Mucosa of gallbladder (tissue), 1 donor: ENCODE measurements at regions not wholly inside any gene's neighbourhood (a gene's known extent, or its start where the extent isn't known, plus 50 kb on each side); places are given as distances from the start of the nearest gene placed in this dataset.

Source experiments
- DNase-seq: peaks from one replicate; pipeline ENCODE4 v3.0.0-alpha.2; 2020; ENCODE audit warnings: low spot score
- donor health status: DM: no; HTN: no; CAD: no.

DNA sequence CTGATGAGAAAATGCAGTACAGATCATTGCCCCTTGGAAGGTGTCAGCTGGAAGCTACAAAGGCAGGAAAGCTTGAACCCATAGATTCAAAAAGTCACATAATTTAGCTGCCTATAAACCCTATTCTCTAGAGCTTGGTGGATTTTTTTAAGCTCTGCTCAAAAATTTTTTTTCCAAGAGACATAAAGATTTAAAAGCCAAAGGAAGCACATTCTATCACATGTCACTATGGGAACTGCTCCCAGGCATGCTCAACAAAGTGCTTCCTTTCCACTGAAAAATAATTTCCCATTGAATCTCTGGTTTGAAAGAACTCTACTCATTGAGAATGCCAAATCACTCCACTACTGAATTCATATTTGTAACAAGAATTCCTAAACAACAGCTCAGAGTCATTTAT is 419.8 kb downstream of the CETN3 start:
- no peak for DNase-seq

DNA sequence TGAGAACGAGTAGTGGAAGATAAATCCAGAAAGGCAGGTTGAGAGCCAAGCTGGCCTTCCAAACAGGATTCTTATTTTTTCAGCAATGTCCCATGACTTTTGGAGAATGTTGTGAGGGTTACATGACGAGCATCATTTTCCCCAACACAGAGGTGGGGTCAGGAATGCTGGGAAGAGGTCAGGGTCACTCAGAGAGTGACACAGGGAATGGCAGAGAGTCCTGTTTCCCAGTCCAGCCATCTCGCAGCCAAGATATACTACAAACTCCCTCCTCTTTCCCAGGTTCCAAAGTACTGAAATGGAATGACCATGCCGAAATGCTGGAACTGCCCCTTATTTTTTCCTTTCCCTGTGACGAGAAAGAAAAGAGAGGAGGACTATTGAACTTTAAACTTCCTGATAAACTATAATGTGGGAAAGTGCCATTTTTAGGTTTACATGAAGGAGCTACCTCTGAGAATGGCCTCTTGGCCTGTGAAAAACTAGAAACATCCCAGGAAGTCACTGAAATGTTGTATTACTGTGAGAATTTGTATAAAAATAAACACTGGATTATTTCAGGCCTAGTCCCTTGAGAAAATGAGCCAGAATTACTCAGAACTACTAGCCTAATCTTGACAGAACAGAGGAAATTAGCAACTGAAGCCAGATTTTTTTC is 420.4 kb downstream of the CETN3 start:
- DNase-seq: no peak

DNA sequence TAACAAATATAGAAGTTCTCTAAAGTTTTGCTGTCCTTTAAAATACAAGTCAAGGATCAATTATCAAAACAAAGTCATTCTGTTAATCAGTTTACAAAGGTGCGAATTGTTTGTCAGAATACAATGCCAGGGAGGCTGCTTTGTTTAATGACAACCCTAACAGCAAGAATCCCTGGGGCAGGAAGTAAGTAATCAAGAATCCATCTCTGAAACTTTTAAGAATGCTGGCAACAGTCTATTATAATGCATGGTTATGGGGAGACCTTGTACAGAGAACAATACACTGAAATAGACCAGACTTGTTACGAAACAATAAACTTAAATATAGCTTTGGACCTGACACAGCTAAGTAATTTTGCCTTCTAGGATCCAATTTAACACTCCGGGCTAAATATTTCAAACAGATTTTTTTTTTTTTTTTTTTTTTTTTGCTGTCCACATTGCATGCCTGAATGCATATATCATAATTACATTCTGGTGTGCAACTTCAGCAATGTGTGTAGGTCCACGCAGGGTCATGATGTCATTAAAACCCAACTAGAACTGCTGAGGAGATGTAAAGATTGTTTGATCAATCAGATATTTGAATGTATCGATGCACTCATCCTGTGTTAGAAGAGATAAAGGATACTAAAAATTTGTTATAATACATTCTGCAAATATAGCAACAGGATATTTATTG is 421.3 kb downstream of the CETN3 start:
- DNase-seq: no peak

DNA sequence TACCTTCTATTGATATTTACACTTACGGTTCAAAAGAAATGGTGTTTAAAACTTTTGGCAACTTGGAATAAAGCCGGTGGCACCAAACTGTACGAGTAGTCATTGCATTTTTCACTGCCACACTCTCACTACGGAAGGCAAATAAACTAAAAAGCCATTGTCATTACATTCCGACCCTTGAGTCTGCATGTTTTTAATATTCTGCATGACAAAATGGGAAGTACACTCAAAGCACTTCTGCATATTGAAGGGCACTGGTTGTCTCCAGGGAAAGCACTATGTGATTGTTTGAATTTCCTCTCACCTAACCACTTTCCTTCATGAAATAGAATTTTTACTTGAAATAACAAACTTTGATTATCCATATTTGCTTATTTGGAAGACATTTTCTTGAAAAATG is 426.3 kb downstream of the CETN3 start:
- DNase-seq: no peak

DNA sequence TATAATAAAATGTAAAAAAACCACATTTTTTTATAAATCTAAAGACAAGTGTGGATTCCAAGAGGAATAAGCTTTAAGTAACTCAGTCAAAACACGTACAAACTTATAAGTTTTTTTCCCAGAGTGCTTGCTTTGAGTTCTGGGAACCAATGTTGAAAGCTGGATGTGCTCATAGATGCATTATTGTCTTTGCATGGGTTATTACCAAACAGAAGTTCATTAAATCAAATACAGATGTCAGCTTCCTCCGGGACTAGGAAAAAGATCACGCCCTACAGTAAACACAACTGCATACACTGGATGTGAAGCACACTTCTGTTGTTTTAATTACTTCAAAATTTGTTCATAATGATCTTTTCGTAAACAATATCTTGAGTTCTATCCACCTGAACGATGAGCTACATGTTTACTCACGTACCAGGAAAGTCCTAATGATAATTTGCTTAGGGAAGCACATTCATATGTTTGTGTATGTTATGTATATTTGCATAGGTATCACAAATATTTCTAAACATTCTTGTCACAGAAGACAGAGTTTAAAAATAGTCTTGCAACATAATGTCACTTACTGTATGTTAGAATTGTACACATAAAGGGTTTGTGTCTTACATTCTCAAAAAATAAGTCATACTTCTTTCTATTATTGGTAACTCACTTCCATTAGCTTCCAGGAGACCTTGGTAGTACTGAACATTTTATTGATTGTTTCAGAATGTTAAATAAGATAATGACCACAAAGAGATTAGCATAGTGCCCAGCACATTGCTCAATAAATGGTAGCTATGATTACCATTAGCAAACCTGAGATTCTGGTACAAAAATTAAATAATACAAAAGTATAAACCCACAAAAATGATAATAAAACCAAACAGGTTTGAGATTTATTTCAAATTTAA is 427.4 kb downstream of the CETN3 start:
- DNase-seq: no peak

DNA sequence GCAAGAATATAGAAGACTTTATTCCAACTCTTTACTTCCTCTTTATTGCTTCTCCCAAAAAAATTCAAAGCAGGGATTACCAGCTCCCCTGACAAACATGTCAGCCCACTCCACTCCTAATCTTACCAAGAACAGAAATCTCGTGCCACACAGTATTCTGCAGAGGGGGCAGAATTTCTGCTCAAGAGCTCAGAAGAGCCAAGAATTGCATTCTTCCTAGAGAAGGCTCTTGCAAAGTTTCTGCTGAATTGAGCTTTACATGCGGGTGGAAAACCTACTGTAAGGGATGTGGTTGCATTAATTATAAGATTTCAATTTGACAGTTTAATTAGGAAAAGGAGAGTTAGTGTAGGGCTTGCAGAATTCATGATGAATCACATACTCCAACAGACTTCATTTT is 428.5 kb downstream of the CETN3 start:
- DNase-seq: no peak

DNA sequence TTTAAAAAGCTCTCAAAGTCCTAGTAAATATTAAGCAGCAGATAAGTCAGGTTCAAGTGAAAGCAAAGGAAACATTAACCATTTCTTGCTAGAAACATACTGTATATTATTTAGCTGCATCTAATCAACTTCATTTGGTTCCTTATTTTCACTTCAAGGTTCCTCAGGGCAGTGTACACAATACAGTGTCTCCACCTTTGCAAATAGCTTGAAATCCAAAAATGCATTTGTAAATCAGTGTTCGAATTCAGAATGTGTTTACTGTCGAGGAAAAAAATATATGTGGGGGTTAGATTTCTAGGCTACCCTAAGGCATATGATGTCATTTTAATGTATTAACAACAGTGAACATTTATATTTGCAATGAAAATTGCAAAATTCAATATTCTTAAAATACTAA is 436.0 kb downstream of the CETN3 start:
- no peak for DNase-seq

DNA sequence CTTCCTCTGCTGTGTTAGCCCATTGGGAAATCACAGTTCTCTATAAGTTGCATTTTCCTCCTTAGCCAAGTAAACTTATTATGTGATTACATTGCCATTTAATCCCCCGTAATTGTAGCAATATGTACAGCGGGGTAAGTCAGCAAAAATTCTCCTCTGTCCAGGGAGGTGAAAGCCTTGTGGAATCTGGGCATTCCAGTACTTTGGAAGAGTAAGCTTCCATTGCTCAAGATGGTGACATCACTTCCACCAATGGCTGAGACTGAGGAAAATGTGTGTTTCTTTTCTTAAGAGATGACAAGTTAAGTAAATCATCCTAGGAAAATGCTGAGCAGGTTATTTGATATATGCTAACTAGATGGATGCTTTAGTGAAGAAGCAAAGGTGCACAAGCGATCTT is 436.7 kb downstream of the CETN3 start:
- no peak for DNase-seq

DNA sequence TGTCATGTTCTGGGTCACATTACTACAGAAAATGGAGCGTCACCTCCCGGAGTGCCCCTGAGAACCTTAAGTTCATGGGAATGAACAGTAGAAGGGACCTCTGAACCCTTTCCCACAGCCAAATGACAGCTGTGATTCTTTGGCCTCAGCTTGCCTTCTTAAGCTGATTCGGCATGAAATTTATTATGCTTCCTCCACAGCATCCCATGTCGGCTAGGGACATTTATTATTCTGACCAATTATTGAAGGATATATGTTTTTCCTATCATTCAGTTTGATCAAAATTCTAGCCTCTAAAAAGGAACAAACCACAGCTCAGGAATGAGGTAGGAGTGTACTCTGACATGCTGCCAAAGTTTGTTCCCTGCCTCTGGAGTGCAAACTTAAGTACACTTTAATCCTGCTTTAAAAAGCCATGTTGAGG is 440.6 kb downstream of the CETN3 start:
- no peak for DNase-seq

DNA sequence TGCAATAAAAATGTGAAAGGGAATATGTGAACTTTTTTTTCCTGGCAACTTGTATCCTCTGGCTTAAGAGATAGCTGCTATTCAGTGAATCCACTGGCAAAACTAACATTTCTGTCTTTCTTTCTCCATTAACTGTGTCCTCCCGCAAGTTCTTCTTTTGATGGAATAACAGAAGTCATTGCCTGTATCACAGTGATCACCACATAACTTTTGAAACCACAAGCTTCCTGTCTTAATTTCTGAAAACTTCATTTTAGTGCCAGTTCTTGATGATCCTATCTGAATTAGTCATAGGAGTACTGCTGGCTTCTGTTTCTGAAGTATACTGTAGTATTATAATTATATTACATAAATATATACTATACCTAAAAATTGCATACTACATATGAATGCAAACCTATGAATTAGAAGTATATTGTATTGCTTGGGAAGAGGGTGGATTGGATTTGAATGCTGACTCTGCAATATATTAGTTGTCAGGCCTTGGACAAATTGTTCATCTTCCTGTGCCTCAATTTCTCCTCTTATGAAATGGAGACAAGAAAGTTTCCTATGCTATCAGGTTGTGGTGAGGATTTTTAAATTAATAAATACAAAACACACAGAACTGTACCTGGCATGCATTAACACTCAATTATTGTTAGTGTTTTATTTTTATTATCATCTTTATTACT is 441.6 kb downstream of the CETN3 start:
- DNase-seq: no peak

DNA sequence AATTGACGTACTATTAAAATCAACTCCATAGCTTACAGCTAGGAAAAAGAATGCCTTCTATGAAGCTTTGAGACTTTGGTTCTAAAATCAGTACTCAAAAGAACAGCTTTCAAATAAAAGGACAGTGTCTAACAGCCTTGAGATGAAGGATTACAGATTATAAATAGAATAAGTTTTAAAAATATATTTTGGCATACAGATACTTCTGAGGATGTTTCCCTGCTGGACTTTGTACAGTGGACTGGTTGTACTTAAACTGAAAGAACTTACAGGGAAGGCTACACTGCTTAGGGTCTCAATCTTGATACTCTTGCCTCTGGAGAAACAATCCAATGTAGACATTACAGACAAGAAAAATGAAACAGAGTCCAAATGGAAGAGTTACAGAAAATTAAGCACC is 452.7 kb downstream of the CETN3 start:
- no peak for DNase-seq

DNA sequence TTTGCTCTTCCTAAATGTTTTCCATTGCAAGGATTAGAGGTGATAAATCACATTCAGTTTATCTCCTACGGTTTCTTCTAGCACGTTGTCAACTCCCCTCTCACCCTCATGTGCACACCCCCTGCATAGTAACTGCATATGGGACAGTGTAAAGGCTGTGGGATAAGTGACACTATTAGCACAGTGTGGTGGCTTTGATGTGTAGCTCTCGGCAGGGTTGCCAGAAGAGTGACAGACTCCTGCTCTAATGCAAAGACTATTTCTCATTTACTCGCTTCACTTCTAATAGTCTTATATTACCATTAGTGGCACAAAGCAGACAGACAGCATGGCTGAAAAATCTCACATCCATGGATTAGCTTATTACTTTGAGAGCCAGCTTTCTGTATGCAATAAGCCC is 454.6 kb downstream of the CETN3 start:
- no peak for DNase-seq

DNA sequence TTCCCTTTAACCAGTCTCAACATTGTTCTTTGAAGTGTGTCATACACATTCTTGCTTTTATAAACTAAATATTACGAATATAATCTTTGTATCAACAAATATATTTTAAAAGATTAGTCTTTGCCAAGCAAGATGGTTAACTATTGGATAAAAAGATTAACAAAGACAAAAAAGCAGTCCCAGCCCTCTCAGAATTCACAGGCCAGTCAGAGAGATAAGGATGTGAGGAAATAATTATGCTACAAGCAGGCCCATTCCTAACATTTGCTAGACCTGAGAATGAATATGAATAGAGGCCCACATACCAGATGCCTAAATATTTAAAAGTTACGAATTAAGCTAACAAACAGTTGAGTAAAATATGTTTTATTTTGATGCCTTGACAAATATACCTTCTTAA is 457.7 kb downstream of the CETN3 start:
- DNase-seq: no peak

DNA sequence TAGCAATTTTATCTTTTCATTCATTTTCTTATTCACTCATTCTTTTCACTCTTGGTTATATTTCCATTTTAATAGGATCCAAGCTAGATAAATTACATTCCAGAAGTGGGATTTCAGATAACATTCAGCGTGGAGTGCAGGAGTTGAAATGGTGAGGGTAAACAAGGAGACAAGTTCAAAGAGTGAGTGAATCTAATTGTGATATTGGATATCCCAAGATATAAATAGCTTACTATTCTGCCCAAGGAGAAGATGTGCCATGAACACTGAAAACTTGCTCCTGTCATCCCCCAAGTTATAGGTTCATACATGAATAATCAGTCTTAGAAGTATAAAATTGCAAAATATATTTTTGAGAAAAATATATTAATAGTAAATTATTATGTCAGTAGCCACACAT is 459.3 kb downstream of the CETN3 start:
- no peak for DNase-seq

DNA sequence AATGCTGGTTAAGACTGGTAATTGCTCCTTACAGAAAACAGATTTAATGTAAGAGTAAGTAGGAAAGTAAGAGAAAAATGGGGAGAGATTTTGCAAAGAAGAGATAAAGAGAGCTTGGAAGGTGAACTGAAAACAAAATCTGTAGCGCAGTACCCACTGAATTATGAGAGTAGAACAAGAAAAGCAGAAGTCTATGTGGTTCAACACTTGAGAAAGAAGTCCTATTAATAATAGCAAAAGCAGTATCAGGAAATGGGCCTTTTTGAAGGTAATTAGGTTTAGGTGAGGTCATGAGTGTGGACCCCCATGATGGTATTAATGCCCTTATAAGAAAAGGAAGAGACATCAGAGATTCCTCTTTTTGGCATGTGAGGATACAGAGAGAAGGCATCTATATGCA is 460.6 kb downstream of the CETN3 start:
- no peak for DNase-seq

DNA sequence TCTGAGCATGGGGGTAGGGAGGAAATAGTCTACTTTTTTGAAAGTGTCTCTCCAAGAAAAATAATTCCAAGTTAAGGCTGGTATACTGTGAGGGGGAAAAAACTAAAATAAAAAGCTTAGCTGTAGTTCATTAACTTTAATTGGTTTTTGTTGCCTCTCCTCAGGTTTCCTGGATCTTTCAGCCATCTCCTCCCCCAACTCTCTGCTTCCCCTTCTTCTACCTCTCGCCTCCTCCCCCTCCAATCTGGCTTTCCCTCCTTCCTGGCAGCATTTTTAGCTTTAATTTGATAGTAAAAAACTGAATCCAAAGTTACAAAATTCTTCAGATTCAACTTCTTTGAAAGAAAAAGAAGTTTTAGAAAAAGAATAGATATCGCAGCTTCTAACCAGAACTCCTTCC is 462.6 kb downstream of the CETN3 start:
- DNase-seq: no peak

DNA sequence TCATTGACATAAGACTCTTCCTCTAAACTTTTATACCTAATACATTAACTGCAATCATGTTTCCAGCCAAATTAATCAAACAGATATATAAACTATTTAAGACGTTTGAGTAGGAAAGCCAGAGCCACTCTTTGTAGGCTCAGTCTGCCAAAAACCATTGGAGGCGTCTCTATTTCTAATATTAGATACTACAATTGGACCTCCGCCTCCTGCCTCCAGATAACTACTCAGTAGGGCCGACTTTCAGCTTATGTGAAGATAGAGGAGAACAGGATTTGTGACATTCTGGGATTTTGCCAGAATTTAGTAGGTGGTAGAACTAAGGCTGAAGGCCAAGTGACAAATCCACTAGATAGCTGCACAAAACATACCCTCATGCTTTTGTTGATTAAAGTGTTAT is 463.0 kb downstream of the CETN3 start:
- DNase-seq: no peak

DNA sequence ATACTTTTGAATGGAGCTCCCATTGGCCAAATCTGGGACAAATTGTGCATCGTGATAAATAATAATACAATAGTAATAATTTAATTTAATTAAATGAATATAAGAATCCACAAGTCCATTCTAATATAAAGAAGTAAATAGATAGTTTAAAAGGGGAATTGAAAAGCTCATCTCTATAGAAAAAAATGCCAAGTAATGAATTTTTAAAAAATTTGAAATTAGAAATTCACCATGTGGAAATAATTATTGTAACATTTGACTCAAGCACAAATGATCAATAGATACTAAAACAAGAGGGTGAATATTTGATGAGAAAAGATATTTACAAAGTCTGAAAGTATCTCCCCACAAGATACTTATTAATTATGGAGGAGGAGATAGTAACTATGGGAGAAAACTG is 467.4 kb downstream of the CETN3 start:
- no peak for DNase-seq

DNA sequence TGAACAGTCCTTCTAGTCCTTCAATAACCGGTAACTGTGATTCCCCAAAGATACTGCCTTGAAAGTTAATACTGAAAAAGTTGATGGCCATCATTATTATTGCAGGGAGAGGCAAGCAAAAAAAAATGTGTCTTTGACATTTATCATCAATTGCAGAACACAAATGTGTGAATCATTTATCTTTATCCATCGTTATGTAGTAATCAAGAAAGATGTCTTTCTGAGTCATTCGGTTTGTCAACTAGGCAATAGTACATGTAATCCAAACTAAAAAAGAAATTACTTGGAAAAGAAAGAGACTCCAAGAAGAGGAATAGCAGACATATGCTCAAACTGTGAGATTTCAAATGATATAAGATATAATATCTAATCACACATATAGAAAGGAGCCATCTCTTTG is 473.0 kb downstream of the CETN3 start:
- DNase-seq: no peak

DNA sequence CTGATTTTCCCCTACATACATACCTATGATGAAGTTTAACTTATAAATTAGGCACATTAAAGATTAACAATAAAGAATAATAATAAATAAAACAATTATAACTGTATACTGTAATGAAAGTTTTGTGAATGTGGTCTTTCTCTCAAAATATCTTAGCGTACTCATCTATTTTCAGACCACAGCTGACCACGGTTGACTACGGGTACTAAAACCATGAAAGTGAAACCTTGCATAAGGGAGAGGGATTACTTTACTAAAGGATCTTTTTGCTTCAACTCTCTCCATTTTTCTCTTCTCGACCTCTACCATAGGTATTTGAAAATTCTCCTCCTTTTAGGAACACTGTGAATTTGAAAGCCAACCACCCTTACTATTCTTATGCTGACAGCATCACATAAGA is 475.5 kb downstream of the CETN3 start:
- DNase-seq: no peak

DNA sequence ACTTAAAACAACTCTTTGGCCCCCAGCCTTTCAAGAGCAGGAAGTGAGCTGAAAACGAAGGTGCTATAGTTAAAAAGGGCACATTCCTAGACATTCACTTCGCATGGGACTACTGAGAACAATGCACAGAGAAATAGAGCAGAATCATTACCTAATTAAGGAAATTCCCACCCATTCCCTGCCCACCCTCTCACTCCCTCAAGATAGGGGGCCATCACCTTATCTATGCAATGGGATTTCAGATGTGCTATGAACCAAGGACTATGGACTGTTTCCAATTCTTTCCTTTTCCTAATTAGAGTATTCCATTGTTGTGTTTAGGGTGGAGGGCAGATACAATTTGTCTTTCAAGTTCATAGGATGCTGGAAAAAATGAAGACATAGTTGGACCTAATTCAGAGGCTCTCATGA is 476.8 kb downstream of the CETN3 start:
- DNase-seq: no peak
